ENCODE measurements at regions not wholly inside any gene's neighbourhood (a gene's known extent, or its start where the extent isn't known, plus 50 kb on each side); places are given as distances from the start of the nearest gene placed in this dataset.
A peak's percentile ranks its signal among the peaks of the same experiment; 100 is the strongest.

GRCh38 chr14:104288272-104288671, 149.9 kb downstream of the KIF26A start:
- no peak for TF ChIP-seq GLI4 (tag by site-specific recombination; IDR thresholded peaks at IDR 0.05)
- TF ChIP-seq ZNF350 (tag by site-specific recombination; IDR thresholded peaks at IDR 0.05), result no peak
- TF ChIP-seq ZNF654 (tag by site-specific recombination; IDR thresholded peaks at IDR 0.05; ENCODE audit: low read depth), result no peak
- no peak for TF ChIP-seq ZNF747 (tag by site-specific recombination; IDR thresholded peaks at IDR 0.05)
- TF ChIP-seq TCF7L2 (IDR thresholded peaks at IDR 0.05; ENCODE audit: borderline replicate concordance, low read depth, low read length), result no peak
- no peak for TF ChIP-seq ZNF677 (tag by site-specific recombination; IDR thresholded peaks at IDR 0.05)
- TF ChIP-seq SP3 (tag by site-specific recombination; IDR thresholded peaks at IDR 0.05), result no peak
- no peak for TF ChIP-seq PRDM6 (tag by site-specific recombination; IDR thresholded peaks at IDR 0.05)
- TF ChIP-seq ZNF514 (tag by site-specific recombination; IDR thresholded peaks at IDR 0.05), result no peak
- TF ChIP-seq ZNF146 (tag by site-specific recombination; IDR thresholded peaks at IDR 0.05), result no peak
- no peak for TF ChIP-seq ZNF704 (tag by site-specific recombination; IDR thresholded peaks at IDR 0.05)
- no peak for TF ChIP-seq ZFP69B (tag by site-specific recombination; IDR thresholded peaks at IDR 0.05)
- TF ChIP-seq SALL2 (tag by site-specific recombination; IDR thresholded peaks at IDR 0.05; ENCODE audit: borderline replicate concordance), result no peak
- TF ChIP-seq, protein P1, sequence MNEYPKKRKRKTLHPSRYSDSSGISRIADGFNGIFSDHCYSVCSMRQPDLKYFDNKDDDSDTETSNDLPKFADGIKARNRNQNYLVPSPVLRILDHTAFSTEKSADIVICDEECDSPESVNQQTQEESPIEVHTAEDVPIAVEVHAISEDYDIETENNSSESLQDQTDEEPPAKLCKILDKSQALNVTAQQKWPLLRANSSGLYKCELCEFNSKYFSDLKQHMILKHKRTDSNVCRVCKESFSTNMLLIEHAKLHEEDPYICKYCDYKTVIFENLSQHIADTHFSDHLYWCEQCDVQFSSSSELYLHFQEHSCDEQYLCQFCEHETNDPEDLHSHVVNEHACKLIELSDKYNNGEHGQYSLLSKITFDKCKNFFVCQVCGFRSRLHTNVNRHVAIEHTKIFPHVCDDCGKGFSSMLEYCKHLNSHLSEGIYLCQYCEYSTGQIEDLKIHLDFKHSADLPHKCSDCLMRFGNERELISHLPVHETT (tag by site-specific recombination; IDR thresholded peaks at IDR 0.05), result no peak
- TF ChIP-seq GLIS2 (tag by site-specific recombination; IDR thresholded peaks at IDR 0.05), result no peak
- TF ChIP-seq, protein P2, sequence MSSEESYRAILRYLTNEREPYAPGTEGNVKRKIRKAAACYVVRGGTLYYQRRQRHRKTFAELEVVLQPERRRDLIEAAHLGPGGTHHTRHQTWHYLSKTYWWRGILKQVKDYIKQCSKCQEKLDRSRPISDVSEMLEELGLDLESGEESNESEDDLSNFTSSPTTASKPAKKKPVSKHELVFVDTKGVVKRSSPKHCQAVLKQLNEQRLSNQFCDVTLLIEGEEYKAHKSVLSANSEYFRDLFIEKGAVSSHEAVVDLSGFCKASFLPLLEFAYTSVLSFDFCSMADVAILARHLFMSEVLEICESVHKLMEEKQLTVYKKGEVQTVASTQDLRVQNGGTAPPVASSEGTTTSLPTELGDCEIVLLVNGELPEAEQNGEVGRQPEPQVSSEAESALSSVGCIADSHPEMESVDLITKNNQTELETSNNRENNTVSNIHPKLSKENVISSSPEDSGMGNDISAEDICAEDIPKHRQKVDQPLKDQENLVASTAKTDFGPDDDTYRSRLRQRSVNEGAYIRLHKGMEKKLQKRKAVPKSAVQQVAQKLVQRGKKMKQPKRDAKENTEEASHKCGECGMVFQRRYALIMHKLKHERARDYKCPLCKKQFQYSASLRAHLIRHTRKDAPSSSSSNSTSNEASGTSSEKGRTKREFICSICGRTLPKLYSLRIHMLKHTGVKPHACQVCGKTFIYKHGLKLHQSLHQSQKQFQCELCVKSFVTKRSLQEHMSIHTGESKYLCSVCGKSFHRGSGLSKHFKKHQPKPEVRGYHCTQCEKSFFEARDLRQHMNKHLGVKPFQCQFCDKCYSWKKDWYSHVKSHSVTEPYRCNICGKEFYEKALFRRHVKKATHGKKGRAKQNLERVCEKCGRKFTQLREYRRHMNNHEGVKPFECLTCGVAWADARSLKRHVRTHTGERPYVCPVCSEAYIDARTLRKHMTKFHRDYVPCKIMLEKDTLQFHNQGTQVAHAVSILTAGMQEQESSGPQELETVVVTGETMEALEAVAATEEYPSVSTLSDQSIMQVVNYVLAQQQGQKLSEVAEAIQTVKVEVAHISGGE (tag by site-specific recombination; conservative IDR thresholded peaks at IDR 0.05; ENCODE audit: low read depth), result no peak
- TF ChIP-seq KLF1 (tag by site-specific recombination; IDR thresholded peaks at IDR 0.05), result no peak
- Histone ChIP-seq H3K4me1 (ENCODE audit: control insufficient read depth, insufficient read depth, low read length) (no peaks in the 10 kb centered on the region), H3K4me3 (ENCODE audit: low read depth, low read length) (no peak overlapping the region), H3K36me3 (ENCODE audit: control insufficient read depth in 2 of 2, insufficient read depth in 1 of 2, low read length in 2 of 2) (no peaks in the 10 kb centered on the region), H3K9me3 (ENCODE audit: control insufficient read depth, insufficient read depth, low read depth, low read length) (no peaks in the 10 kb centered on the region), H3K27ac (ENCODE audit: extremely low read depth, low read depth, low read length) (no peak overlapping the region)
- ChIA-PET POLR2A (no interaction called here), CTCF (interaction anchor here (0.6 kb wide), 1 partner anchor 79 kb away, joined by 7 read pairs; no protein-coding TSS in a partner anchor)

GRCh38 chr14:104289507-104289906, 151.1 kb downstream of the KIF26A start:
- POLR2A ChIA-PET, result no interaction called here
- H3K27ac ChIP-seq (ENCODE audit: extremely low read depth, low read depth, low read length), result no peak overlapping the region
- no peak for TF ChIP-seq PRDM1 (tag by site-specific recombination; IDR thresholded peaks at IDR 0.05)
- peak; percentile 43; the same call in 1 of the 2 replicates for TF ChIP-seq ZSCAN4 (tag by site-specific recombination; IDR thresholded peaks at IDR 0.05)
- 0 out of 2 replicates have a peak, but pooled peaks have one; percentile 42 for TF ChIP-seq ZNF629 (tag by site-specific recombination; IDR thresholded peaks at IDR 0.05)
- TF ChIP-seq, protein P3, sequence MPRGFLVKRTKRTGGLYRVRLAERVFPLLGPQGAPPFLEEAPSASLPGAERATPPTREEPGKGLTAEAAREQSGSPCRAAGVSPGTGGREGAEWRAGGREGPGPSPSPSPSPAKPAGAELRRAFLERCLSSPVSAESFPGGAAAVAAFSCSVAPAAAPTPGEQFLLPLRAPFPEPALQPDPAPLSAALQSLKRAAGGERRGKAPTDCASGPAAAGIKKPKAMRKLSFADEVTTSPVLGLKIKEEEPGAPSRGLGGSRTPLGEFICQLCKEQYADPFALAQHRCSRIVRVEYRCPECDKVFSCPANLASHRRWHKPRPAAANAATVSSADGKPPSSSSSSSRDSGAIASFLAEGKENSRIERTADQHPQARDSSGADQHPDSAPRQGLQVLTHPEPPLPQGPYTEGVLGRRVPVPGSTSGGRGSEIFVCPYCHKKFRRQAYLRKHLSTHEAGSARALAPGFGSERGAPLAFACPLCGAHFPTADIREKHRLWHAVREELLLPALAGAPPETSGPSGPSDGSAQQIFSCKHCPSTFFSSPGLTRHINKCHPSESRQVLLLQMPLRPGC (tag by site-specific recombination; IDR thresholded peaks at IDR 0.05), result peak; percentile 51; the same call in 1 of the 2 replicates
- TF ChIP-seq ZNF341 (tag by site-specific recombination; IDR thresholded peaks at IDR 0.05; ENCODE audit: low read depth), result no peak
- H3K36me3 ChIP-seq (ENCODE audit: control insufficient read depth in 2 of 2, insufficient read depth in 1 of 2, low read length in 2 of 2), result no peaks in the 10 kb centered on the region
- CTCF ChIA-PET, result no interaction called here
- H3K4me1 ChIP-seq (ENCODE audit: control insufficient read depth, insufficient read depth, low read length), result no peaks in the 10 kb centered on the region
- no peaks in the 10 kb centered on the region for H3K9me3 ChIP-seq (ENCODE audit: control insufficient read depth, insufficient read depth, low read depth, low read length)
- no peak overlapping the region for H3K4me3 ChIP-seq (ENCODE audit: low read depth, low read length)

All from HEK293 (cell line).